Right hindlimb (tissue), 1 donor: ENCODE measurements at regions not wholly inside any gene's neighbourhood (a gene's known extent, or its start where the extent isn't known, plus 50 kb on each side); places are given as distances from the start of the nearest gene placed in this dataset.

Source experiments
- DNase-seq: peaks from one replicate; pipeline ENCODE4 v3.0.0-alpha.2; 2018

DNA sequence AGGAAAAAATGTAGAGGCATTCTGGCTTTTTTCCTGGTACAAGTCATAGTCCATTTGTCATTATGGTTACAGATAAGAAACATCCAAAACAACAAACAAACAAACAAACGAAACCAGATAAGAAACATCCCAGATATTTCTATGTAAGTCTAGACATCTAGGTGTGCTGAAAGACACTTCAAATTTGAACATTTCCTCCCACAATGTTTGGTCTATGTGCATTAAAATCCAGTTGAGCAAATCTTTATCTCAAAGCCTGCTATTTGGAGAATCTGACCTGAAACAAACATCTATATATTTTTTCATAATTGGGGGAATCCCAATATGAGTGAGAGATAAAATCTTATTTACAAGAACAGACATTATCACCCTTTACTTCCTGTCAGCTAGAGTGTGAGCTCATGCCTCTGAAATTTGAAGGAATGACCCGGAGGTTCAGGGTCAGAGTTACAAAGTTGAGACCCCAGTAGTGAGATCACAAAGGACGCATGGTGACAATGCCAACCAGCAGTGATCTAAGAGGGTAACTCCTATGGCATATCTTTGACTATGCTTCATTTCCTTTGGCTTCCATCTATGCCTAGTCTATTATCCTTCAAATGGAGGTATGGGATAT, 182.9 kb upstream of the ATP1B1 start:
- DNase-seq: no peak

DNA sequence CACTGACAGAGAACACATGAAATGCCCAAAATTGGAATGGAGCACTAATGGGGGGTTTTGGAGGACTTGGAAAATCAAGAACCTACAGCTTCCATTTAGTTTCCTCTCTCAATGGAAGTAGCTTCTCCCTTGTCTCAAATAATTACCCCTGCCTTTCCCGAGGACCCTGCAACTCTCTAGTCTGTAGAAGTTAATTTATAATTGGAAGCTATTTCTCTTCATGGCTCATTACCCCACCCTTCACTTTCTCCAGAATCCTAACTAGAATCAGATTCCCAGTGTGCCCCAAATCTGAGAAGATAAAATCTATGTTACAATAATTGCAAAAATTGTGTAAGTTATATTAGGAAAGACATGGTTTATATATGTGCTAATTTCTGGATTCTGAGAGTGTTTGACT, 181.5 kb upstream of the ATP1B1 start:
- DNase-seq: no peak

DNA sequence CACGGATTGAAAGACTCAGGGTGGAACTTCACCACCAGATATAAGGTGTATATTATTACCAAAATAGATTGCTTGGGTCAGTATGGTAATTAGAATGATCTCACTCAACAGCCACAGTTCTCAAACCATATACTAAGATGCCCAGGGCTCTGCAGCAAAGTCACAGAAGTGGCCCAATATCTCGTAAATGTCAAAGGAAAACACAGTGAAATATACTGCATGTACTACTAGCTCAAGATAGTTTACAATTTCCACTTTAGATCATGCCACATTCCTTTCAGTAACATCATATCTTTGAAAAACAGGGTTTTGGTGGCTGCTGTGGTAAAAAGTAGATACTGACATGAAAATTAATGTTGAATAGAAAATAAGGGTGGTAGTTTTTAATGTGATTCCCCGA, 180.3 kb upstream of the ATP1B1 start:
- no peak for DNase-seq

DNA sequence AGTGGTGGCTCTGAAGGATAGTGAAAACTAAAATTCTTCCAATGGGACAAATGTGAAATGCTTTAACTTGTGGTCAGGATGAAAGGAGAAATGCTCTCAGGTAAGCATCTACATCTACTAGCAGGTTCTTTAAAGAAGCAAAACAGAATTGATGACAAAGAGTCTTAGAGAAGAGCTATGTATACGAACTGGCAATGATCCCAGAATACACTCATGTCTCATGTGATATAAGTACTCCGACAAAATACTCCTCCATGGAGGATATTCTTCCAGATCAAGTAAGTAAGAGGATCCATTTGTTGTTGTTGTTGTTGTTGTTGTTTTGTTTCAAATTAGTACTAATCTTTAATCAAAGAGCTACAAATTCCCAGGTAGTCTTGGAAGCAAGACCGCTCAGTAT, 174.0 kb upstream of the ATP1B1 start:
- no peak for DNase-seq

DNA sequence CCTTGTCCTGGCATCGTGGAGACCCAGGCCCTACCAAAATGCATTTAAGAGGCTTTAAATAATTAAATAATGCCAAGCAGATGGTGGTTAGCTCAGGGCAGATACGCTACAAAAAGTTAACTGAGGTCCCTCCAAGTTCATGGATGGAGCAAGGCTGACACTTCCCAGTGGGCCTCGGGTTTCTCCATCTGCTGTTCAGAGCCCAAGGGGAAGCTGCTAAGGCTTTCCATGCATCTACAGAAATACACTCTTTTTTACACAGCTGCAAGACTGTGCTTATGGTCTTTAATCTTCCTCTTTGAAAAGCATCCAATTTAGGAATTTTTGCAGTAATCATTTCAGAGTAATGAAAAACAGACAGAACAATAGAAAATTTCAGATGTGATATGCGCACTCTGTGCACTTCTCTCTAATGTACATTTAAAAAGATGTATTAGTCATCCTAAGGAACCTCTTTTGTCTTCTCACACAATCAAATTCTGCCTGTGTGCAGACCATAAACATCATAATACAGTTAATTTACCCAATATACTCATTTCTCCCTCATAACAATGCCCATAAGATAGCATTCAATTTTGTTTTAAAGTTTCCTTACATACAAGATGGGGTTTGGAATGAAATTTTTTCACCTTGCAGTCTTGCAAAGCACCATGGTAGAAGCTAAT, 173.2 kb upstream of the ATP1B1 start:
- DNase-seq: peak; percentile 27

DNA sequence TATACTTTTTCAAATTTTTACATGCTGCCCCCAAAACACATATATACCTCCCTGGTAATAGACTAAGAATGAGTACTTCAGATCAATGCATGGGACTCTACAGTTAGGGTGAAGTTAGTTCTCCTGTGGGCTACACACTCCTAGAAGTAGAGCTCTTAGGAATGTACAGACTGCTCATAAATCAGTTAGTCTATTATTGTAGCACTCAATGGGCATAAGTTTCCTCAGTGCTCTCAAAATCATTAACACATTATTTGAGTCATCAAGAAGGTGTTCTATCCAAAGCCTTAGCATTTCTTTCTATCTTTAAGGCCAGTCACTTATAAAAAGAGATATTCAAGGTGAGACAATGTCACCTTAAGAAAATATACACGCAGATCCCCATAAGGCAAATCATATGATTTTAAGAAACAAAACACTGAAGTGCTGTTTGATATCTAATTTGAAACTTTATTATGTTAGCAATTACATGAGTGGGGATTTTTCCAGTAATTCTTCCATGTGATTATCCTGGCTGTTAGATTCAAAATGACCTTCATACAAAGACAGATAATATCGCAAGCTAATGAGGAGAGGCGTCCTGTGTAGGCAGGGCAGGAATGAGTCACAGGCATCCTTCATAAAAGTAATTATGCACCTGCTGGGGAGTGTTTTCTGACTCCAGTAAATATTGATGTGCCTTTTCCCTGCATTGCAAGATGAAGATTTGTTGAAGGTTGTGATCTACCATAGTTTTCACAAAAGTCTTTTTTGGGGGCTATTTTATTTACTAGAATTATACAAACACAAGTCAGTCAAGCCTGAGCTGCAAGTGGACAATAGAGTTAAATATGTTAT, 167.2 kb upstream of the ATP1B1 start:
- no peak for DNase-seq

DNA sequence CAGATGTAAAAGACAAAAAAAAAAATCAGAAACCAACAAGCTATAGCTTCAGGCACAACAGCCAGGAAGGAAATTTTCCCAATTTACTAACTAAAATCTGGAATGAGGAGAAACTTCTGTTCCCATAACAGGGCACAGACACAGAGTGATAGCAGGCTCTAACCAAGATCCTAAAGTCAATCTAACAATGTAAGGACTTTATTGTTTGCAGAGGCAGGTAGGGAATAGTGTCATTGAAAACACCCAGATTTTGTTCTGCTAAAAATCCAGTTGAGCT, 166.6 kb upstream of the ATP1B1 start:
- DNase-seq: no peak

DNA sequence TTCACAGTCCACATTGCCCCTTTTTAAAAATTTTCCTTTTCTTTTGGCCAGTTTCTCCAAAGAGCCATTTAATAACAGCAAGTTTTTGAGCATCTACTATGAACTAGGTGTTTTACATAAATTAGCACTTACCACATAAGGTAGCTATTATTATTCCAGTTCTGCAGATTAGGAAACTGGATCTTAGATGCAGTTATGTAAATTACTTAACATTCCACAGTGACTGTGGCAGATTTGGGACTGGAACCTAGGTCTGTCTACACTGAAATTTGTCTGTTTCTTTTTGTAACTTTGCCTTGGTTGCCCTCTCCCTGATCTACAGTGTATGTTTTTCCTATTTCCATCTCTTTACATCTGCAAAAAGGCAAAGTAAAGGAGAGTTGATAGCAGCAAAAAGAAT, 164.8 kb upstream of the ATP1B1 start:
- no peak for DNase-seq

DNA sequence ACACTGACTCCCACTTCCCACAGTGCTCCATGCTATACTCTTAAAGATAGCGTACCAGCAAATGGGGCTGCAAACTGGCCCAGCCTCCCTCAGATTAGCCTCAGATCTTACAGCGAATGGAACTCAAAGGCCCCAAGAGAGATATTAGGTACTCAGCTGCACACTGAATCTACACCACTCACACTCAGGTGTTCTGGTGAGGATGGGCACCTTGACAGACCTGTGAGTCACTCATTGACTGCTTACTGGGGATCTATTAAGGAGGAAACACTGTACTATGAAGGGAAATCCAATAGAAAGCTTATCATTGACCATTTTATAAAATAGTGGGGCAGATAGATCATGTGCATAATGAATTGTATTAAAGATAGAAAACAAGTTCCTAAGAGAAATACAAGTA, 164.3 kb upstream of the ATP1B1 start:
- DNase-seq: no peak

DNA sequence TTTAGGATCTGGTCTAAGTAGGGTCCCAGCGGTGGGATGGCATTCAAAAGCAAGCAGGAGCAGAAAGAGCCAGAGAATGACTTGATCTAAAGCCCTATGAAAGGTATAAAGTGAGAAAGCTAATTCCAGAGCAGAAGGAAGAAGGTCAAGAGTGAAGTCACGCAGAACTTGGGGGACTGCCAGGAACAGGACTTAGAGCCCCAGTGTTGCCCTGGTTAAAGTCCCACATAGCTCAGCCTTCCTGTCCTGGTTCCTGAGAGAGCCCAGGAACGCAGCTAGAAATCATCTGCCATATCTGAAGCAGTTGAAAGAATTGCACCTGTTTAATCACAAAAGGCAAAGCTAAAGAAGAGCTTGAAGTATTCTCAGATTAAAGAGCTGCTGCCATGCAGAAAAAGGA, 160.6 kb upstream of the ATP1B1 start:
- DNase-seq: no peak

DNA sequence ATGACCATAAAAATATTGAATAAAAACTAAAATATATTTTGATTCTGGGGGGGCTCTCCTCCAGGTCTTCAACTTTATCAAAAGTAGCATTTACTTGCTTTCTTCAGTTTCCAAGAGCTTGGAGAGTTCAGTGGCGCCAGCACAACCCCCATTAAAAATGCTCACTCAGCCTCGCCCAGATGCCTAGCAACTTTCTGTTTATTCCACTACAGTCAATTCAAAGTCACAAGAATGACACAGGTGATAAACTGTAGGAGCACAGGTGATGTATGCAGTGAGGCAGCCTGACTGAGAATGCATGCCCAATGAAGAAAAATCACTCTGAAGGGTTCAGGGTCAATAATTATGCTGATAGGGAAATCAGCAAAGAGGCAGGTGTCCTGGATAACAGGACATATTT, 159.4 kb upstream of the ATP1B1 start:
- no peak for DNase-seq

DNA sequence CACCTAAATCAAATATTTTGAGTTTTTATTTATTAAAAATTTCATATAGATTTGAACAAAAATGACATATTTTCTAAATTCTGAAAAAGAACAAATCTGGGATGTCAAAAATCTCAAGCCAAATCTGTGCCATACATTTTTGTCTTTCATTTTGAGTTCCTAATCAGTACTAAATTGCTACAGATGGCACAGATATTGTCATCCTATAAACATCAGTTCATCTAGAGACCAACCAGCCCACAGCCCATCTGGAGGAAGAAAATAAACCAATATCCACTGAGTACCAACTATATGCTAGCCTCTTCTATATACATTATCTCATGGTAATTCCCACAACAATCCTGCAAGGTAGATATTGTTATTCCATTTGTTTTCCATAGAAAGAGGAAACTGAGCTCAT, 156.8 kb upstream of the ATP1B1 start:
- DNase-seq: no peak

DNA sequence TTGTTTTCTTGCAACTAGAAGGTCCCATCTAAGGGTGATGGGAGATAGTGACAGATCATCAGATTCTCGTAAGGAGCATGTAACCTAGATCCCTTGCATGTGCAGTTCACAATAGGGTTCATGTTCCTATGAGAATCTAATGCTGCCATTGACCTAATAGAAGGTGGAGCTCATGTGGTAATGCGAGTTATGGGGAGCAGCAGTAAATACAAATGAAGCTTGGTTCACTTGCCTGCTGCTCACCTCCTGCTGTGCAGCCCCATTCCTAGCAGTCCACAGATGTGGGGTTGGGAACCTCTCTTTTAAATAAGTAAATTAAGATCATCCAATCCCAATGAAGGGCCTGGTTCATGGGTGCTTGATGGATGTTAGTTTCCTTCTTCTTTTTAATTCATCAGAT, 148.7 kb upstream of the ATP1B1 start:
- DNase-seq: no peak

DNA sequence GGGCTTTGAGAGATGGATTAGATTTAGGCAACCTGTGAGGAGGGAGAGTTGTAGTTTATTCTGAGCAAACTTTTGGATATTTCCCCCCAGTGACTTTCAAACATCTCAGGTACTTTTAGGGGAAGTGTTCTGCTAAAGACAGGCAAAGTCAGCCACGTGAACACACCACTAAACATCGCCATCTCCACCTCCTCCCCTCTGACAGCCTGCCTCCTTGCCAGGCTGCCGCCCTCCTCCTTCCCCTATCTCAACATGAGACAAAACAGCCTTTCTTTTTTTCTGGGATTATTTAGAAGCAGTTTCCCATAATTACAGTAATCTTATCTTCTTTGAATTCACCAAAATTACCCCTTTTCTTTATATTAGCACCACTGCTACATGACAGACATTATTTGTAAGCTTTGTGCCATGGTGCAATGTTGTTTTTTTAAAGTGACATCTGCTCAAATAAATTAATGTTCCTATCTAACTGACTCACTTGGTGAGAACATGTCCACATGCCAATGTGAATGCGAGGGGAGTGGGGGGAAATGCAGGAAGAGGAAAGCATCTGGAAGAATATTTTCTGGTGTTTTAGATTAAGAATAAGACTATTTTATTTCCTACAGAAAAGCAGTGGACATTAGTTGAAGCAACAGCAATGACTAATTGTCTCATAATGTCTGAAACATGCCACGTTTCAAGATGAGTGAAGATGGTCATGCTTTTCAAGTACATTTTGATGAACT, 147.8 kb upstream of the ATP1B1 start:
- no peak for DNase-seq

DNA sequence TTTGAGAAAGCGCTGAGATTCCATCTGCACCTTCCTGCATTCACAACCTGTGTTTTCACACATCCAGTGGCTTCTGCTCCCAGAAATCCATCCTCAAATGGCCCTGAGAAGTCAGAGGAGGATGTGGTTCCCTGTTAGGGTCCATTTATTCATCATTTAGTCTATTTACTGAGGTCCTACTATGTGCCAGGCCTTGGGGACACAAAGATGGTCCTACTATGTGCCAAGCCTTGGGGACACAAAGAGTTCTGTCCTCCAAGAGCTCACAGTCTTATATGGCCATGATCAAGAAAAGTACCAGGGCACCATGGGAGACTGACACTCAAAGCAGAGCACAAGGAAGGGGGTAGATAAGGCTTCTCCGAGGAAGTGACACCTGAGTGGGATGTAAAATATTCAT, 147.1 kb upstream of the ATP1B1 start:
- no peak for DNase-seq

DNA sequence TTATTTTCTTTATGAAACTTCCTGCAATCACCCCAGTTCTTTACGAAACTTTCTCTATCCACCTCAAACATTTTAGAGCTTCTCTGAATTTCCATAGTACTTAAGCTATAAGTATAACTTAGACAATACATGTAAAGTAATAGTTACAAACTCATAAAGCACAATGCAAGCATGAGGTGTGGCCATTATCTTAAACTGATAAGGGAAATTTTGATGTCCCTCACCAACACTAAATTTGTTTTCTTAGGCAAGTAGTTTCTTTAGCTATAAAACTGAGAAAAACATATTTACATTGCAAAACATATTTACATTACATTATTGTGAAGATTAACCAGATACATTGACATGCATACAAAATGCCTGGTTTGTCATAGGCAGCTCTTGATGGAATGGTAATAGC, 146.4 kb upstream of the ATP1B1 start:
- DNase-seq: no peak

DNA sequence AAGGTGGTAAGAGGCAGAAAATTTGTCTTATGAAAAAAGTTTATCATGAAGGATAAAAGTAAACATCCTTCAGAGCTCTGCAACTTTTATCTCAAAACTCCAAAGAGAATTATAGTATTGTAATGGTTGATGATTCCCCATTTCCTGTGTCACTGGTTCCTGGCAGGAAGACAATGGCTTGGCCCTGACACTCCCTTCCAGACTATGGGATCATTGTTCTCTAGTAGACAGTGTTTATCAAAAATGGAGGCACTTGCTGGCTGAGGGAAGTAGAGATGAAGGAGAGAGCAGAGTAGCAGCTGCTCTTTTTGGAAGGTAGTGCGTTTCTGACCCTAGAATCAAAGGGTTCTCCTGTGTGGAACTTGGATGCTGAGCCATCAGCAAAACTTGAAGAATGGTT, 145.9 kb upstream of the ATP1B1 start:
- no peak for DNase-seq

DNA sequence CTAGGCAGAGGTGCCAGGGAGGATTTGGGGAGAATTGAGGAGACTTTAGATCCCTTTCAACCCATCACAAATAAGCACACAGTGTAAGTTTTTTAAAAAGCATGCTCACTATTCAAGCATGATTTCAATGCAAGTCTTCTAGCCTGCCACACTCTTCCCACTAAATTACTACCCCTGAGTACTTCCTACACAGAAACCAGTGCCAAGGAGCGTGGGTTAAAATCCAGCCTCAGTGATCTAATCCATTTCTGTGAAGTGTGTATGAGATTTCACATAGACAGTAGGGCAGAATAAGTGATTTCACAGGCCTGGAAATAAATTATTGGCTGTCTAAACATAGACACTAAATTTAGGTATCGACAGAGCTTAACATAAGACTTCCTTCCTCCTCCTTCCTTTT, 142.9 kb upstream of the ATP1B1 start:
- no peak for DNase-seq

DNA sequence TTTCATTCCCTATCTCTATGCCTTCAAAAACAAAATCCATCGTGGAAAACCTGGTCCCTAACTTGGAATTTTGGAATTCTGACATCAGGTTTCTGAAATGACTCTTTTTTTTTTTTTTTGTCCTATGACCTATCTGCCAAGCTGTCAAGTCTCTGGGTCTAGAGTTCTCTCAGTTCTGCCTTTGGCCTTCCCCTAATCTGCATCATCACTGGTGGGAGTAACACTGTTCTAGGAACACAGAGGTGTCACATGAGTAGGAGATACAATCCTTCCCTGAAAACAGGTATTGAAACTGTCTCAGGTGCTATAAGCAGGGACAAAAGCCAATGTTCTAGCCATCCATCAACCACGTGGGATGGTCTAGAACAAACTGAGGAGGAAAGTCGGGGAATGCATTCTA, 142.0 kb upstream of the ATP1B1 start:
- DNase-seq: no peak

DNA sequence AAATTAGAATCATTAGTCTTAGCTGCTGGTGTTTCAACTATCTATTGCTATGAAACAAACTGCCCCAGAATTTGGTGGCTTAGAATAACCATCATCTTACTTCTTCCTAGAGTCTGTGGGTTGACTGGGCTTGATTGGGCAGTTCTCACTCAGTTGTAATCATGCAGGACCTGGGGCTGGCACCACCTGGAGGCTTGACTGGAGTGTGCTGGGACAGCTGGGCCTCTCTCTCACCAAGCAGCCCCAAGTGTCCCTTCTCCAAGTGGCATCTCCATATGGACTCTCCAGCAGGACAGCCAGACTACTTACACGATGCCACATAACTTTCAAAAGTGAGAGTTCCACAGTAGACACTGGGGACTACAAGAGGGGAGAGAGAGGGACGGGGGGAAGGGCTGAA, 140.3 kb upstream of the ATP1B1 start:
- DNase-seq: no peak

DNA sequence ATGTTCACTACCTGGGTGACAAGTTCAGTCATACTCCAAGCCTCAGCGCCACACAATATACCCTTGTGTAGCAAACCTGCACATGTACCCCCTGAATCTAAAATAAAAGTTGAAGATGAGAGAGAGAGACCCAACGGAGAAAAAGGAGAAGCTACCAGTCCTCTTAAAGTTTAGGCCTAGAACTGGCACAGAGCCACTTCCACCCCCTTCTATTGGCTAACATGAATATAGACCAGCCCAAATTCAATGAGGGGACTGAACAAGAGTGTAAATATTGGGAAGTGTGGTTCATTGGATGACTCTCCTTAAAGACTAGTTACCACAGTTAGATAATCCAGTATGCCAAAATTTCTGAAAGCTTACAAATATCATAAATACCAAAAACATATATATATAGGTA, 139.9 kb upstream of the ATP1B1 start:
- no peak for DNase-seq

DNA sequence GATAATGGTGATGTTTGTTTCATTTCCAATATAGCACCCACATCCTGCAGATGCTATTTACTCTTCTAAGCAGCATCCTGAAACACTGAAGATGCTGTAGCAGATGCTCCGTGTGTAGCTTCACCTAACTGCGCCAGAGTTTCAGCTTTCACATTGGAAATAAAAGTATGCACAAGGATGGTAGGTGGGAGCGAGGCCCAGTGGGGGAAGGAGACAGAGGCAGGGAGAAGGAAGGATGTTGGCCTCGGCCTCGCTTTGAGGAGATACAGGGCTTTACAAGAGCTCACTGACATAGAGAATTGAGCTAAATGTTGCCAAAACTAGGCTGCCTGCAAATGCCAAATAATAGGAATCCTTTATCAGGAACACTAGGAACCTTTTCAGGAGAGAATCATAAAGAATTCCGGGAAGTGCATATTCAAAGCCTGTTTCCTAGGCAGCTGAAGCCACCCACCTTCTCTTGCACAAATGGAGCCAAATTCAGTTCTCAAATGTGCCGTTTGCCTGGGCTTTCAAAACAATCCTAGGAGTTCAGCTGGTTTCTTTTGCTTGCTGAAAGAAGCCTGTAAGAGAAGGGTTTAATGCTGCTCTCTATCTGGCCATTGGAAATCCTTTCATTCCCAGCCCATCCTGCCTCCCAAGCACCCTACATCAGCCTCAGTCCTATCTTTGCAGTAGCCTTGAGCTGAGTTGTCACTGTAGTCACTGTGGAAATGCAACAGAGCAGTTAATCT, 135.4 kb upstream of the ATP1B1 start:
- no peak for DNase-seq

DNA sequence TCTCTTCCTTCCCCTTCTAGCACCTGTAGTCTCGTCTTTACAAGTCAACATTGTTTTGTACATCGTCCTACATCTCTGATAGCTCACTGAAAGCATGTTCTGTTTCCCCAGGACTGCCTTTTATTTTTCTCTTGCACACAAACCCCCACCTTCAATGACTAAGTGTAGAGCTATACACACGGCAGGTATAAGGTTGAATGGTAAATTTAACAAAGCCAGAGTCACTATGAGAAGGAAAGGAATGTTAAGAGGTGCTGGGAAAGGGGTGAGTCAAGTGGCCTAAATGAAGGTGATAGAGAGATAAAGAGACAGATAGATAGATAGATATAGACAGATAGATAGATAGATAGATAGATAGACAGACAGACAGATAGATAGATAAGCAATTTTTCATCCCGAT, 134.3 kb upstream of the ATP1B1 start:
- DNase-seq: no peak
